GM12801 (cell line): ENCODE measurements at regions not wholly inside any gene's neighbourhood (a gene's known extent, or its start where the extent isn't known, plus 50 kb on each side); places are given as distances from the start of the nearest gene placed in this dataset.

Experiments used
- CTCF ChIP-seq: IDR thresholded peaks from one replicate; pipeline ENCODE4 v1.5.1; 2011; ENCODE audit warnings: control low read depth; ENCODE audit not compliant: insufficient read length; ENCODE audit errors: extremely low read depth

- no peak for TF ChIP-seq CTCF
Measured at GRCh38 chr5:167255926-167256325, 1035.5 kb upstream of the WWC1 start.

GRCh38 chr5:167259806-167260205 is 1031.6 kb upstream of the WWC1 start:
- TF ChIP-seq CTCF, result no peak

- no peak for TF ChIP-seq CTCF
Measured at GRCh38 chr5:167261309-167262100, 1029.9 kb upstream of the WWC1 start.

- TF ChIP-seq CTCF, result no peak
Measured at GRCh38 chr5:167263185-167263584, 1028.3 kb upstream of the WWC1 start.

- no peak for TF ChIP-seq CTCF
Measured at GRCh38 chr5:167264348-167264747, 1027.1 kb upstream of the WWC1 start.

GRCh38 chr5:167268337-167268736 is 1023.1 kb upstream of the WWC1 start:
- no peak for TF ChIP-seq CTCF

GRCh38 chr5:167269146-167269545 is 1022.3 kb upstream of the WWC1 start:
- TF ChIP-seq CTCF, result no peak

GRCh38 chr5:167271081-167271480 is 1020.4 kb upstream of the WWC1 start:
- TF ChIP-seq CTCF, result no peak
